Hindlimb muscle (tissue), 1 donor: ENCODE measurements at regions not wholly inside any gene's neighbourhood (a gene's known extent, or its start where the extent isn't known, plus 50 kb on each side); places are given as distances from the start of the nearest gene placed in this dataset.

Source experiments
- DNase-seq: peaks from one replicate; pipeline ENCODE4 v3.0.0-alpha.2; 2013

- no peak for DNase-seq
Measured at GRCh38 chr5:96157841-96158291, 196.2 kb upstream of the ELL2 start.

GRCh38 chr5:96157077-96157780, 195.6 kb upstream of the ELL2 start:
- DNase-seq, result no peak

GRCh38 chr5:96155147-96155546, 193.5 kb upstream of the ELL2 start:
- no peak for DNase-seq

GRCh38 chr5:96151891-96152290, 190.2 kb upstream of the ELL2 start:
- no peak for DNase-seq

GRCh38 chr5:96150007-96150406, 188.4 kb upstream of the ELL2 start:
- no peak for DNase-seq

GRCh38 chr5:96149546-96149945, 187.9 kb upstream of the ELL2 start:
- DNase-seq, result no peak

GRCh38 chr5:96149021-96149420, 187.4 kb upstream of the ELL2 start:
- no peak for DNase-seq

GRCh38 chr5:96148376-96148775, 186.7 kb upstream of the ELL2 start:
- DNase-seq, result no peak

- DNase-seq, result no peak
Measured at GRCh38 chr5:96147866-96148265, 186.2 kb upstream of the ELL2 start.

GRCh38 chr5:96146675-96147074, 185.0 kb upstream of the ELL2 start:
- DNase-seq, result no peak

- no peak for DNase-seq
Measured at GRCh38 chr5:96144289-96144688, 182.6 kb upstream of the ELL2 start.

GRCh38 chr5:96143450-96143849, 181.8 kb upstream of the ELL2 start:
- no peak for DNase-seq

GRCh38 chr5:96142786-96143434, 181.3 kb upstream of the ELL2 start:
- no peak for DNase-seq

GRCh38 chr5:96142184-96142781, 180.6 kb upstream of the ELL2 start:
- no peak for DNase-seq

- DNase-seq, result no peak
Measured at GRCh38 chr5:96141749-96142148, 180.1 kb upstream of the ELL2 start.

- no peak for DNase-seq
Measured at GRCh38 chr5:96140496-96140895, 178.8 kb upstream of the ELL2 start.

- DNase-seq, result no peak
Measured at GRCh38 chr5:96140084-96140483, 178.4 kb upstream of the ELL2 start.

GRCh38 chr5:96134886-96135285, 173.2 kb upstream of the ELL2 start:
- DNase-seq, result no peak

GRCh38 chr5:96133341-96134079, 171.9 kb upstream of the ELL2 start:
- no peak for DNase-seq

GRCh38 chr5:96129276-96129675, 167.6 kb upstream of the ELL2 start:
- no peak for DNase-seq

GRCh38 chr5:96128204-96128864, 166.7 kb upstream of the ELL2 start:
- DNase-seq, result no peak

GRCh38 chr5:96127538-96127937, 165.9 kb upstream of the ELL2 start:
- DNase-seq, result no peak
